Colonic mucosa (tissue), 4 donors: ENCODE measurements at regions not wholly inside any gene's neighbourhood (a gene's known extent, or its start where the extent isn't known, plus 50 kb on each side); places are given as distances from the start of the nearest gene placed in this dataset.

ENCODE experiments used
- DNase-seq: peaks from one replicate; pipeline ENCODE4 v3.0.0-alpha.2; 2020
- H3K27ac ChIP-seq: fragments of 200-600 bp; one replicate; pipeline ENCODE4 v1.8.0; 2021
- H3K27me3 ChIP-seq: fragments of 200-600 bp; one replicate; pipeline ENCODE4 v1.8.0; 2021
- H3K36me3 ChIP-seq: fragments of 200-600 bp; one replicate; pipeline ENCODE4 v1.8.0; 2021
- H3K4me1 ChIP-seq: fragments of 200-600 bp; one replicate; pipeline ENCODE4 v1.8.0; 2021; ENCODE audit warnings: mild to moderate bottlenecking
- H3K4me3 ChIP-seq: fragments of 200-600 bp; one replicate; pipeline ENCODE4 v1.8.0; 2021
- H3K9ac ChIP-seq, 2 donors: one replicate each; pipeline ENCODE4 v1.7.0; 2013; ENCODE audit warnings: control low read depth in 2 of 2, low read depth in 2 of 2, low read length in 2 of 2
- H3K9me3 ChIP-seq: fragments of 200-600 bp; one replicate; pipeline ENCODE4 v1.8.0; 2021
- CTCF ChIP-seq: fragments of 200-600 bp; IDR thresholded peaks from one replicate; pipeline ENCODE4 v1.8.0; 2022; ENCODE audit warnings: antibody characterized with exemption, mild to moderate bottlenecking
- intact Hi-C: fragments of 100-400 bp; cut with DNase I; formaldehyde crosslinking; loops from one replicate; pipeline ENCODE4 v1.14.1; 2022
- donor health status: healthy.
- donor health status: DM: no; HTN: no; CAD: no.
- donor health status: DM: no; HTN: no; CAD: no.

GRCh38 chr1:14339288-14339687, 259.2 kb upstream of the KAZN start:
- Histone ChIP-seq H3K36me3 (no peaks in the 10 kb centered on the region), H3K27ac (no peak overlapping the region), H3K4me1 (no peaks in the 10 kb centered on the region), H3K27me3 (no peaks in the 10 kb centered on the region), H3K9me3 (no peaks in the 10 kb centered on the region), H3K4me3 (no peak overlapping the region), H3K9ac (no peak overlapping the region)
- TF ChIP-seq CTCF, result no peak
- intact Hi-C loops, result no loop called here
- no peak for DNase-seq

GRCh38 chr1:14340002-14340785, 258.3 kb upstream of the KAZN start:
- no peak for TF ChIP-seq CTCF
- H3K9me3 ChIP-seq, result no peaks in the 10 kb centered on the region
- intact Hi-C loops, result no loop called here
- H3K36me3 ChIP-seq, result no peaks in the 10 kb centered on the region
- no peak overlapping the region for H3K9ac ChIP-seq
- H3K27ac ChIP-seq, result no peak overlapping the region
- H3K4me1 ChIP-seq, result no peaks in the 10 kb centered on the region
- H3K4me3 ChIP-seq, result no peak overlapping the region
- no peaks in the 10 kb centered on the region for H3K27me3 ChIP-seq
- DNase-seq, result no peak

- Histone ChIP-seq H3K27me3 (no peaks in the 10 kb centered on the region), H3K9me3 (no peaks in the 10 kb centered on the region), H3K9ac (no peak overlapping the region), H3K36me3 (no peaks in the 10 kb centered on the region), H3K4me3 (no peak overlapping the region), H3K4me1 (no peaks in the 10 kb centered on the region), H3K27ac (no peak overlapping the region)
- DNase-seq, result no peak
- intact Hi-C loops, result no loop called here
- TF ChIP-seq CTCF, result no peak
Measured at GRCh38 chr1:14341147-14341546, 257.3 kb upstream of the KAZN start.

GRCh38 chr1:14345946-14346550, 252.4 kb upstream of the KAZN start:
- Histone ChIP-seq H3K4me1 (no peaks in the 10 kb centered on the region), H3K27me3 (no peaks in the 10 kb centered on the region), H3K4me3 (no peak overlapping the region), H3K27ac (no peak overlapping the region), H3K9ac (no peak overlapping the region), H3K9me3 (no peaks in the 10 kb centered on the region), H3K36me3 (no peaks in the 10 kb centered on the region)
- TF ChIP-seq CTCF, result no peak
- DNase-seq, result no peak
- intact Hi-C loops, result no loop called here

GRCh38 chr1:14347186-14347585, 251.3 kb upstream of the KAZN start:
- intact Hi-C loops, result no loop called here
- Histone ChIP-seq H3K4me1 (no peaks in the 10 kb centered on the region), H3K27ac (no peak overlapping the region), H3K36me3 (no peaks in the 10 kb centered on the region), H3K9ac (no peak overlapping the region), H3K9me3 (no peaks in the 10 kb centered on the region), H3K4me3 (no peak overlapping the region), H3K27me3 (no peaks in the 10 kb centered on the region)
- no peak for TF ChIP-seq CTCF
- no peak for DNase-seq
